ENCODE measurements at regions not wholly inside any gene's neighbourhood (a gene's known extent, or its start where the extent isn't known, plus 50 kb on each side); places are given as distances from the start of the nearest gene placed in this dataset.

GRCh38 chr4:45971108-45971507, 152.7 kb downstream of the GABRG1 start (continued):
- TF ChIP-seq GRHL1 (CRISPR knock-in tag; conservative IDR thresholded peaks at IDR 0.05): no peak
- TF ChIP-seq STAT6 (CRISPR knock-in tag; IDR thresholded peaks at IDR 0.05; ENCODE audit: borderline replicate concordance): no peak
- TF ChIP-seq NFE2L1 (CRISPR knock-in tag; IDR thresholded peaks at IDR 0.05; ENCODE audit: borderline replicate concordance): no peak

GRCh38 chr4:45957353-45957752, 166.5 kb downstream of the GABRG1 start:
- Histone ChIP-seq H3K9me3 (ENCODE audit: low read length) (no peaks in the 10 kb centered on the region), H3K27me3 (ENCODE audit: control insufficient read depth in 1 of 2, insufficient read depth in 2 of 2, low read length in 2 of 2) (no peaks in the 10 kb centered on the region), H3K4me1 (ENCODE audit: insufficient read depth, low read length) (no peaks in the 10 kb centered on the region), H3K4me2 (ENCODE audit: low read depth, low read length) (no peak overlapping the region), H2AFZ (ENCODE audit: low read length) (no peak overlapping the region), H3K36me3 (replicated peaks in 1 of 2; ENCODE audit: control insufficient read depth in 1 of 2, insufficient read depth in 2 of 2, low read length in 2 of 2) (no peaks in the 10 kb centered on the region), H3K9ac (ENCODE audit: insufficient read depth, low read depth, low read length) (no peak overlapping the region), H4K20me1 (ENCODE audit: insufficient read depth, low read length) (no peaks in the 10 kb centered on the region), H3K27ac (ENCODE audit: extremely low read length, insufficient read depth, low read length) (no peak overlapping the region), H3K4me3 (replicated peaks in 1 of 3; ENCODE audit: insufficient read depth in 1 of 3, low read depth in 2 of 3, low read length in 3 of 3) (no peak overlapping the region), H3K79me2 (ENCODE audit: insufficient read depth, low read length) (no peaks in the 10 kb centered on the region)
- ChIA-PET CTCF (ENCODE audit: low intra/inter-chr PET ratio, low total read pairs) (no interaction called here), POLR2A (no interaction called here)
- FAIRE-seq (no peak), DNase-seq (ENCODE audit: low spot score) (no peak), ATAC-seq (no peak)
- in situ Hi-C loops (cut with HindIII; ENCODE audit: extremely low pct_ligation_motif_present, low pct_unique_long_range_greater_than_20kb) (no loop called here), intact Hi-C loops (cut with micrococcal nuclease; ENCODE audit: unreplicated experiment) (no loop called here)
- no TSS peak for BruUV-seq (replicated peaks)
- TF ChIP-seq LBX2 (CRISPR knock-in tag; IDR thresholded peaks at IDR 0.05; ENCODE audit: borderline replicate concordance) (no peak), E2F1 (CRISPR knock-in tag; IDR thresholded peaks at IDR 0.05) (no peak), POLR2A (IDR thresholded peaks at IDR 0.05; ENCODE audit: insufficient read depth in 1 of 2, low read depth in 2 of 2, low read length in 2 of 2) (no peak), MAFK (conservative IDR thresholded peaks at IDR 0.05 in 1 of 2, IDR thresholded peaks at IDR 0.05 in 1 of 2; ENCODE audit: low read length in 2 of 2) (peak; percentile 63 to 90), ZNF850 (CRISPR knock-in tag; conservative IDR thresholded peaks at IDR 0.05) (no peak), YEATS4 (CRISPR knock-in tag; IDR thresholded peaks at IDR 0.05; ENCODE audit: borderline replicate concordance) (no peak), ARNT2 (CRISPR knock-in tag; IDR thresholded peaks at IDR 0.05; ENCODE audit: low read depth) (no peak), THAP9 (CRISPR knock-in tag; IDR thresholded peaks at IDR 0.05; ENCODE audit: borderline replicate concordance) (no peak), MAFF (IDR thresholded peaks at IDR 0.05; ENCODE audit: low read depth, low read length) (peak; percentile 67; the same call in 1 of the 2 replicates)

Measured in HepG2 (cell line).